ENCODE measurements at regions not wholly inside any gene's neighbourhood (a gene's known extent, or its start where the extent isn't known, plus 50 kb on each side); places are given as distances from the start of the nearest gene placed in this dataset.

DNA sequence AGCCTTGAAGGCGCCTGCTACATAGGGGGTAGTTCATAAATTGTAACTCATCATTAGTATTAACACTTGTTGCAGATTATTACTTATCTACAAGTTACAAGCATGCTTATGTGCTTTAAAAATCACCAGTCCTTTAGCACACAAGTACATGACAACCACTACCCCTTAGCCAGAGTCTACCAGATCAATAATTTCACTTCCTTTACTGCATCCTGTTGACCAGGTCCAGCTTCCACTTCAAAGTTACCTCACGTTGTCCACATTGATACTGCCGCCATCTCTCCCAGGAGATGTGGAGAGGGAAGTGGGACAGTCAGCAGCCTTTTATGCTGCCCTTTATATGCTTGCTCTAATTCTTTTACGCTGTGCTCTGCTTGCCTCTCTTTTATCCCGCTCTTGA is 231.3 kb upstream of the CXXC4 start:
- Histone ChIP-seq H3K56ac (replicated peaks; ENCODE audit: insufficient read length, low read depth, low read length) (no peak overlapping the region), H3K14ac (ENCODE audit: insufficient read length) (no peak overlapping the region), H3K4me2 (ENCODE audit: insufficient read depth in 1 of 2, low read depth in 2 of 2, low read length in 2 of 2) (no peak overlapping the region), H2BK15ac (ENCODE audit: low read length) (no peak overlapping the region), H4K20me1 (replicated peaks in 1 of 2; ENCODE audit: control insufficient read depth in 1 of 2, insufficient read depth in 2 of 2, low read length in 2 of 2) (no peaks in the 10 kb centered on the region), H4K8ac (ENCODE audit: extremely low read depth, insufficient read depth, low read length) (no peak overlapping the region), H3K79me1 (ENCODE audit: low read depth, low read length) (no peaks in the 10 kb centered on the region), H3K9me3 (ENCODE audit: insufficient read depth in 2 of 2, low read depth in 1 of 2, low read length in 1 of 2) (no peaks in the 10 kb centered on the region), H2BK120ac (replicated peaks; ENCODE audit: low read depth, low read length) (no peak overlapping the region), H2BK5ac (ENCODE audit: low read depth, low read length) (no peak overlapping the region), H3K36me3 (ENCODE audit: control insufficient read depth in 2 of 4, insufficient read depth in 4 of 4, low read length in 3 of 4) (no peaks in the 10 kb centered on the region), H2BK20ac (ENCODE audit: low read length) (no peak overlapping the region), H3K18ac (ENCODE audit: extremely low read depth, low read length) (no peak overlapping the region), H3K79me2 (ENCODE audit: control insufficient read depth in 1 of 2, insufficient read depth in 2 of 2, low read length in 2 of 2) (no peaks in the 10 kb centered on the region), H3K4me1 (replicated peaks in 1 of 4; ENCODE audit: control insufficient read depth in 3 of 4, insufficient read depth in 4 of 4, low read length in 3 of 4) (no peaks in the 10 kb centered on the region), H3K4me3 (ENCODE audit: extremely low read depth in 1 of 4, insufficient read depth in 2 of 4, low read depth in 3 of 4, low read length in 4 of 4) (no peak overlapping the region), H3K27ac (ENCODE audit: low read depth, low read length) (no peak overlapping the region), H2AK5ac (ENCODE audit: low read depth, low read length) (no peak overlapping the region), H2BK12ac (ENCODE audit: low read depth, low read length) (no peak overlapping the region), H4K5ac (ENCODE audit: insufficient read length, low read depth, low read length) (no peak overlapping the region), H3K23me2 (ENCODE audit: low read depth, low read length) (no peaks in the 10 kb centered on the region), H2AFZ (ENCODE audit: low read length) (no peak overlapping the region), H3K27me3 (replicated peaks in 1 of 4; ENCODE audit: control insufficient read depth in 3 of 4, extremely low read depth in 1 of 4, insufficient read depth in 3 of 4, low read length in 3 of 4) (no peaks in the 10 kb centered on the region), H4K91ac (replicated peaks; ENCODE audit: insufficient read length, low read length) (no peak overlapping the region), H3K4ac (replicated peaks; ENCODE audit: insufficient read length, low read depth, low read length) (no peak overlapping the region), H3K9ac (replicated peaks in 1 of 4; ENCODE audit: extremely low read depth in 1 of 4, low read depth in 3 of 4, low read length in 3 of 4) (no peak overlapping the region), H3K23ac (ENCODE audit: insufficient read length) (no peak overlapping the region)
- no peak for FAIRE-seq
- no peak for DNase-seq (ENCODE audit: low read depth in 1 of 2, low spot score in 2 of 2)
- ChIA-PET POLR2A (ENCODE audit: partially characterized antibody) (no interaction called here), CTCF (ENCODE audit: partially characterized antibody) (no interaction called here)
- WGBS, 2 experiments (ENCODE audit: extremely low coverage in 1 of 2, insufficient coverage in 1 of 2, insufficient read length in 1 of 2, insufficient replicate concordance in 2 of 2, low coverage in 1 of 2, low lambda C conversion rate in 2 of 2, missing lambda C conversion rate in 1 of 2): 95% methylated on average over 5 of the region's 5 CpGs; no CpG with 5 or more reads in 1 of the 2 experiments
- no peak for TF ChIP-seq JUN (IDR thresholded peaks at IDR 0.05; ENCODE audit: low read depth, low read length)
- no peak for TF ChIP-seq TCF12 (IDR thresholded peaks at IDR 0.05; ENCODE audit: low read depth, low read length)
- TF ChIP-seq, protein P1, sequence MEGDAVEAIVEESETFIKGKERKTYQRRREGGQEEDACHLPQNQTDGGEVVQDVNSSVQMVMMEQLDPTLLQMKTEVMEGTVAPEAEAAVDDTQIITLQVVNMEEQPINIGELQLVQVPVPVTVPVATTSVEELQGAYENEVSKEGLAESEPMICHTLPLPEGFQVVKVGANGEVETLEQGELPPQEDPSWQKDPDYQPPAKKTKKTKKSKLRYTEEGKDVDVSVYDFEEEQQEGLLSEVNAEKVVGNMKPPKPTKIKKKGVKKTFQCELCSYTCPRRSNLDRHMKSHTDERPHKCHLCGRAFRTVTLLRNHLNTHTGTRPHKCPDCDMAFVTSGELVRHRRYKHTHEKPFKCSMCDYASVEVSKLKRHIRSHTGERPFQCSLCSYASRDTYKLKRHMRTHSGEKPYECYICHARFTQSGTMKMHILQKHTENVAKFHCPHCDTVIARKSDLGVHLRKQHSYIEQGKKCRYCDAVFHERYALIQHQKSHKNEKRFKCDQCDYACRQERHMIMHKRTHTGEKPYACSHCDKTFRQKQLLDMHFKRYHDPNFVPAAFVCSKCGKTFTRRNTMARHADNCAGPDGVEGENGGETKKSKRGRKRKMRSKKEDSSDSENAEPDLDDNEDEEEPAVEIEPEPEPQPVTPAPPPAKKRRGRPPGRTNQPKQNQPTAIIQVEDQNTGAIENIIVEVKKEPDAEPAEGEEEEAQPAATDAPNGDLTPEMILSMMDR (IDR thresholded peaks at IDR 0.05; ENCODE audit: control extremely low read depth in 1 of 3, insufficient read depth in 1 of 3, low read depth in 1 of 3, low read length in 3 of 3): no peak
- TF ChIP-seq SP4 (IDR thresholded peaks at IDR 0.05; ENCODE audit: low read length): no peak
- no peak for TF ChIP-seq CEBPB (IDR thresholded peaks at IDR 0.05; ENCODE audit: low read depth, low read length)
- no peak for TF ChIP-seq SIN3A (conservative IDR thresholded peaks at IDR 0.05 in 1 of 2, IDR thresholded peaks at IDR 0.05 in 1 of 2; ENCODE audit: low read depth in 1 of 2, low read length in 2 of 2)
- TF ChIP-seq, protein P2, sequence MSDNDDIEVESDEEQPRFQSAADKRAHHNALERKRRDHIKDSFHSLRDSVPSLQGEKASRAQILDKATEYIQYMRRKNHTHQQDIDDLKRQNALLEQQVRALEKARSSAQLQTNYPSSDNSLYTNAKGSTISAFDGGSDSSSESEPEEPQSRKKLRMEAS (IDR thresholded peaks at IDR 0.05): no peak
- TF ChIP-seq MAFK (IDR thresholded peaks at IDR 0.05; ENCODE audit: low read depth, low read length): no peak
- no peak for TF ChIP-seq CREB1 (IDR thresholded peaks at IDR 0.05)
- TF ChIP-seq GTF2F1 (IDR thresholded peaks at IDR 0.05; ENCODE audit: borderline replicate concordance, low read depth, low read length): no peak
- no peak for TF ChIP-seq TBP (IDR thresholded peaks at IDR 0.05; ENCODE audit: low read depth, low read length)
- no peak for TF ChIP-seq SAP30 (IDR thresholded peaks at IDR 0.05; ENCODE audit: insufficient read depth, insufficient replicate concordance, low read length)

All from H1 (cell line).